Suprapubic skin (tissue), 3 donors: ENCODE measurements at regions not wholly inside any gene's neighbourhood (a gene's known extent, or its start where the extent isn't known, plus 50 kb on each side); places are given as distances from the start of the nearest gene placed in this dataset.

Source experiments
- POLR2A ChIP-seq, 2 donors: fragments of 450-650 bp; IDR thresholded peaks; one replicate each; pipeline ENCODE4 v1.6.1; 2017; ENCODE audit warnings: antibody characterized with exemption in 2 of 2, mild to moderate bottlenecking in 2 of 2, moderate library complexity in 2 of 2
- TF ChIP-seq, protein P1 (sequence below), 2 donors: fragments of 200-600 bp in 1 of 2; fragments of 450-650 bp in 1 of 2; sonication (generic) in 1 of 2; IDR thresholded peaks; one replicate each; pipeline ENCODE4 v1.5.1; 2016 to 2019; ENCODE audit warnings: antibody characterized with exemption in 2 of 2, mild to moderate bottlenecking in 1 of 2, moderate library complexity in 1 of 2

- TF ChIP-seq POLR2A (IDR thresholded peaks at IDR 0.05) = no peak
- TF ChIP-seq, protein P1, sequence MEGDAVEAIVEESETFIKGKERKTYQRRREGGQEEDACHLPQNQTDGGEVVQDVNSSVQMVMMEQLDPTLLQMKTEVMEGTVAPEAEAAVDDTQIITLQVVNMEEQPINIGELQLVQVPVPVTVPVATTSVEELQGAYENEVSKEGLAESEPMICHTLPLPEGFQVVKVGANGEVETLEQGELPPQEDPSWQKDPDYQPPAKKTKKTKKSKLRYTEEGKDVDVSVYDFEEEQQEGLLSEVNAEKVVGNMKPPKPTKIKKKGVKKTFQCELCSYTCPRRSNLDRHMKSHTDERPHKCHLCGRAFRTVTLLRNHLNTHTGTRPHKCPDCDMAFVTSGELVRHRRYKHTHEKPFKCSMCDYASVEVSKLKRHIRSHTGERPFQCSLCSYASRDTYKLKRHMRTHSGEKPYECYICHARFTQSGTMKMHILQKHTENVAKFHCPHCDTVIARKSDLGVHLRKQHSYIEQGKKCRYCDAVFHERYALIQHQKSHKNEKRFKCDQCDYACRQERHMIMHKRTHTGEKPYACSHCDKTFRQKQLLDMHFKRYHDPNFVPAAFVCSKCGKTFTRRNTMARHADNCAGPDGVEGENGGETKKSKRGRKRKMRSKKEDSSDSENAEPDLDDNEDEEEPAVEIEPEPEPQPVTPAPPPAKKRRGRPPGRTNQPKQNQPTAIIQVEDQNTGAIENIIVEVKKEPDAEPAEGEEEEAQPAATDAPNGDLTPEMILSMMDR (IDR thresholded peaks at IDR 0.05) = peak; percentile 32 to 55
Measured at GRCh38 chr2:88880441-88880953, 189.0 kb downstream of the RPIA start.
